Astrocyte (in vitro differentiated cells and primary cell): ENCODE measurements at regions not wholly inside any gene's neighbourhood (a gene's known extent, or its start where the extent isn't known, plus 50 kb on each side); places are given as distances from the start of the nearest gene placed in this dataset.

Experiments
- CTCF ChIP-seq: IDR thresholded peaks from 2 replicates; pipeline ENCODE4 v1.5.1; 2011; ENCODE audit warnings: low read depth, mild to moderate bottlenecking, inconsistent platforms, low read length, moderate library complexity; ENCODE audit not compliant: insufficient read depth
- EZH2 ChIP-seq: IDR thresholded peaks from 2 replicates; pipeline ENCODE4 v1.6.1; 2012; ENCODE audit warnings: mild to moderate bottlenecking, low read length, inconsistent platforms; ENCODE audit not compliant: insufficient read depth

GRCh38 chr5:136629125-136629792 lies 263.9 kb upstream of the TRPC7 start:
- no peak for TF ChIP-seq CTCF
- no peak for TF ChIP-seq EZH2
